HL-60 (cell line): ENCODE measurements at regions not wholly inside any gene's neighbourhood (a gene's known extent, or its start where the extent isn't known, plus 50 kb on each side); places are given as distances from the start of the nearest gene placed in this dataset.

Experiments used
- GABPA ChIP-seq: IDR thresholded peaks from 2 replicates; pipeline ENCODE4 v1.6.1; 2012; ENCODE audit warnings: low read depth
- POLR2AphosphoS5 ChIP-seq: IDR thresholded peaks from 2 replicates; pipeline ENCODE4 v1.6.1; 2012; ENCODE audit warnings: low read depth
- TF ChIP-seq, protein P1 (sequence below): IDR thresholded peaks from one replicate; pipeline ENCODE4 v1.5.1; 2011; ENCODE audit warnings: low read length, control low read depth, inconsistent platforms; ENCODE audit not compliant: insufficient read depth

DNA sequence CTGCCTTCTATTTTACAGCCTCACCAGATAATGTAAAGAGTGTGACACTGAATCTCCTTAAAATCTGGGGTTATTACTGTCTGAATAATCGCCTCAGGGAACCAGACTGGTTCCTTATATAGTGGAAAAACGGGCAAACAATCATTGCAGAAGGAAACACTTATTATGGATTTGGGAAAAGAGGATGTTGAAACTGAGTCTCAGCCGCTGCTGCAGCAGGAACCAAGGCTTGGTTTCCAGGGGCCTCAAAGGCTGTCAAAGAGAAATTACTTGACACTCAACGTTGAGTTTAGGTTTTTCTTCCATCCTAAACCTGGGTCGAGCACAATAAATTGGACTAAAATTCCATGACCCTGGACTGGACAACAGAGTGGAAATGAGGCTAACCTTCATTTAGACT lies 103.8 kb upstream of the AHR start:
- TF ChIP-seq, protein P1, sequence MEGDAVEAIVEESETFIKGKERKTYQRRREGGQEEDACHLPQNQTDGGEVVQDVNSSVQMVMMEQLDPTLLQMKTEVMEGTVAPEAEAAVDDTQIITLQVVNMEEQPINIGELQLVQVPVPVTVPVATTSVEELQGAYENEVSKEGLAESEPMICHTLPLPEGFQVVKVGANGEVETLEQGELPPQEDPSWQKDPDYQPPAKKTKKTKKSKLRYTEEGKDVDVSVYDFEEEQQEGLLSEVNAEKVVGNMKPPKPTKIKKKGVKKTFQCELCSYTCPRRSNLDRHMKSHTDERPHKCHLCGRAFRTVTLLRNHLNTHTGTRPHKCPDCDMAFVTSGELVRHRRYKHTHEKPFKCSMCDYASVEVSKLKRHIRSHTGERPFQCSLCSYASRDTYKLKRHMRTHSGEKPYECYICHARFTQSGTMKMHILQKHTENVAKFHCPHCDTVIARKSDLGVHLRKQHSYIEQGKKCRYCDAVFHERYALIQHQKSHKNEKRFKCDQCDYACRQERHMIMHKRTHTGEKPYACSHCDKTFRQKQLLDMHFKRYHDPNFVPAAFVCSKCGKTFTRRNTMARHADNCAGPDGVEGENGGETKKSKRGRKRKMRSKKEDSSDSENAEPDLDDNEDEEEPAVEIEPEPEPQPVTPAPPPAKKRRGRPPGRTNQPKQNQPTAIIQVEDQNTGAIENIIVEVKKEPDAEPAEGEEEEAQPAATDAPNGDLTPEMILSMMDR = no peak
- TF ChIP-seq GABPA = no peak
- TF ChIP-seq POLR2AphosphoS5 = no peak
